HepG2 (cell line): ENCODE measurements at regions not wholly inside any gene's neighbourhood (a gene's known extent, or its start where the extent isn't known, plus 50 kb on each side); places are given as distances from the start of the nearest gene placed in this dataset.

Source experiments
- ATAC-seq: fragments of 200-7000 bp; cut with Tn5 transposase; 3 replicates; pipeline ENCODE4 v1.9.1; 2020; ENCODE audit warnings: mild to moderate bottlenecking, moderate library complexity
- BruUV-seq: library from RNA; stranded (reverse); fragments of 400-500 nt; replicated peaks from 2 replicates; lab custom pipeline; 2021; lab: Mats Ljungman, UMichigan
- CTCF ChIA-PET: fragments of 300-600 bp; formaldehyde crosslinking; extraction: SDS; loops from one replicate; lab custom pipeline; 2021; ENCODE audit warnings: low total read pairs, inconsistent platforms, low intra/inter-chr PET ratio; lab: Yijun Ruan, JAX
- POLR2A ChIA-PET: fragments of 350-600 bp; sonication (Branson Sonifier 250); formaldehyde crosslinking; loops from one replicate; lab custom pipeline; 2020; ENCODE audit warnings: antibody characterized with exemption, inconsistent platforms; lab: Yijun Ruan, JAX
- DNase-seq: peaks from one replicate; pipeline ENCODE4 v3.0.0-alpha.2; 2015; ENCODE audit warnings: low spot score
- FAIRE-seq: peaks from 3 replicates; lab custom pipeline; 2011; peaks lifted over from hg19 to GRCh38; lab: Jason Lieb, UNC
- H2AFZ ChIP-seq: one replicate; pipeline ENCODE4 v1.6.1; 2011; ENCODE audit warnings: low read length, inconsistent platforms
- H3K27ac ChIP-seq: fragments of 300-600 bp; 3 replicates; pipeline ENCODE4 v1.8.0; 2011; ENCODE audit warnings: mixed run types, mild to moderate bottlenecking, mixed read lengths, low read length, inconsistent platforms; ENCODE audit not compliant: insufficient read depth; ENCODE audit errors: extremely low read length
- H3K27me3 ChIP-seq, 2 experiments: fragments of 200-600 bp in 1 of 2; 2 replicates in 1 of 2; 3 replicates in 1 of 2; pipeline versions ENCODE4 v1.6.0 to v1.8.0; 2011; ENCODE audit warnings: low read length in 2 of 2, mild to moderate bottlenecking in 2 of 2, moderate library complexity in 2 of 2, inconsistent platforms in 1 of 2; ENCODE audit not compliant: insufficient read depth in 2 of 2, control insufficient read depth in 1 of 2
- H3K36me3 ChIP-seq, 2 experiments: fragments of 200-600 bp in 1 of 2; replicated peaks in 1 of 2; 2 replicates in 1 of 2; 3 replicates in 1 of 2; pipeline versions ENCODE4 v1.5.1 to v1.8.0; 2011; ENCODE audit warnings: low read length in 2 of 2, inconsistent platforms in 1 of 2; ENCODE audit not compliant: insufficient read depth in 2 of 2, control insufficient read depth in 1 of 2
- H3K4me1 ChIP-seq: 2 replicates; pipeline ENCODE4 v1.5.1; 2012; ENCODE audit warnings: low read length, inconsistent platforms; ENCODE audit not compliant: insufficient read depth
- H3K4me2 ChIP-seq: 2 replicates; pipeline ENCODE4 v1.6.0; 2011; ENCODE audit warnings: low read depth, low read length, inconsistent platforms
- H3K4me3 ChIP-seq, 3 experiments: fragments of 200-600 bp in 1 of 3; sonication (generic), shearing (Covaris generic) in 1 of 3; replicated peaks in 1 of 3; 2 replicates each; pipeline ENCODE4 v1.5.1; 2011 to 2016; ENCODE audit warnings: low read length in 3 of 3, inconsistent platforms in 2 of 3, low read depth in 2 of 3, mild to moderate bottlenecking in 2 of 3, control low read depth in 1 of 3, mixed read lengths in 1 of 3; ENCODE audit not compliant: insufficient read depth in 1 of 3
- H3K79me2 ChIP-seq: one replicate; pipeline ENCODE4 v1.6.1; 2011; ENCODE audit warnings: low read length, inconsistent platforms; ENCODE audit not compliant: insufficient read depth
- H3K9ac ChIP-seq: 2 replicates; pipeline ENCODE4 v1.6.0; 2011; ENCODE audit warnings: mild to moderate bottlenecking, low read depth, low read length, inconsistent platforms; ENCODE audit not compliant: insufficient read depth
- H3K9me3 ChIP-seq: 2 replicates; pipeline ENCODE4 v1.5.1; 2012; ENCODE audit warnings: mild to moderate bottlenecking, low read length
- H4K20me1 ChIP-seq: 2 replicates; pipeline ENCODE4 v1.6.0; 2011; ENCODE audit warnings: inconsistent platforms, mild to moderate bottlenecking, low read length, moderate library complexity; ENCODE audit not compliant: insufficient read depth
- ATRX ChIP-seq: sonication (generic); formaldehyde crosslinking; IDR thresholded peaks from 2 replicates; pipeline ENCODE4 v1.4.0; 2020; ENCODE audit warnings: missing genetic modification reagents, borderline replicate concordance
- GMEB2 ChIP-seq: IDR thresholded peaks from 2 replicates; pipeline ENCODE4 v1.6.1; 2016; ENCODE audit warnings: missing biosample characterization, missing genetic modification reagents, low read depth
- KDM5B ChIP-seq: sonication (generic); formaldehyde crosslinking; IDR thresholded peaks from 2 replicates; pipeline ENCODE4 v1.4.0; 2020; ENCODE audit warnings: missing genetic modification reagents, mild to moderate bottlenecking, borderline replicate concordance
- MNT ChIP-seq: fragments of 450-650 bp; IDR thresholded peaks from 2 replicates; pipeline ENCODE4 v1.6.1; 2016
- MXI1 ChIP-seq: IDR thresholded peaks from 3 replicates; pipeline ENCODE4 v1.6.1; 2012; ENCODE audit warnings: low read depth, low read length, inconsistent platforms, borderline replicate concordance
- NFE2L2 ChIP-seq: fragments of 150-350 bp; IDR thresholded peaks from 2 replicates; pipeline ENCODE4 v1.6.1; 2014; ENCODE audit warnings: low read length
- NFIB ChIP-seq: sonication (generic); formaldehyde crosslinking; IDR thresholded peaks from 2 replicates; pipeline ENCODE4 v1.9.0; 2021; ENCODE audit warnings: missing genetic modification reagents, mild to moderate bottlenecking, borderline replicate concordance
- RELA ChIP-seq: sonication (generic); formaldehyde crosslinking; IDR thresholded peaks from 2 replicates; pipeline ENCODE4 v1.4.0; 2020; ENCODE audit warnings: missing genetic modification reagents
- SIN3B ChIP-seq: fragments of 150-350 bp; IDR thresholded peaks from 2 replicates; pipeline ENCODE4 v1.6.1; 2014; ENCODE audit warnings: low read length
- SNAPC5 ChIP-seq: sonication (generic); formaldehyde crosslinking; IDR thresholded peaks from 2 replicates; pipeline ENCODE4 v1.8.1; 2023; ENCODE audit warnings: mild to moderate bottlenecking, missing genetic modification reagents, borderline replicate concordance
- ZFP62 ChIP-seq: sonication (generic); formaldehyde crosslinking; IDR thresholded peaks from 2 replicates; pipeline ENCODE4 v1.4.0; 2020; ENCODE audit warnings: missing genetic modification reagents
- ZNF251 ChIP-seq: sonication (generic); formaldehyde crosslinking; IDR thresholded peaks from 2 replicates; pipeline ENCODE4 v1.9.0; 2021; ENCODE audit warnings: mild to moderate bottlenecking, missing genetic modification reagents
- WGBS: methylation state at CpG from one replicate; pipeline ENCODE4 v1.1.6; 2017; ENCODE audit warnings: low lambda C conversion rate; 5-methylcytosine and 5-hydroxymethylcytosine counted together
- in situ Hi-C: cut with HindIII; loops from 2 replicates; pipeline ENCODE4 v1.10.0; 2017; ENCODE audit warnings: low pct_unique_long_range_greater_than_20kb; ENCODE audit not compliant: extremely low pct_ligation_motif_present
- intact Hi-C: fragments of 100-400 bp; cut with micrococcal nuclease; formaldehyde crosslinking; loops from one replicate; pipeline ENCODE4 v1.10.0; 2022; ENCODE audit not compliant: unreplicated experiment
- TF ChIP-seq, protein P1 (sequence below): sonication (generic); formaldehyde crosslinking; IDR thresholded peaks from 2 replicates; pipeline ENCODE4 v1.8.0; 2023; ENCODE audit warnings: mild to moderate bottlenecking, missing genetic modification reagents
- TF ChIP-seq, protein P2 (sequence below): sonication (generic); formaldehyde crosslinking; IDR thresholded peaks from 2 replicates; pipeline ENCODE4 v1.4.0; 2020; ENCODE audit warnings: mild to moderate bottlenecking, low read depth, missing genetic modification reagents

- Histone ChIP-seq H3K79me2 (no peaks in the 10 kb centered on the region), H3K4me1 (peaks cover 8% of the 10 kb centered on the region), H3K4me2 (no peak overlapping the region), H3K36me3 (no peaks in the 10 kb centered on the region), H3K9me3 (no peaks in the 10 kb centered on the region), H3K9ac (no peak overlapping the region), H4K20me1 (no peaks in the 10 kb centered on the region), H2AFZ (no peak overlapping the region), H3K27me3 (no peaks in the 10 kb centered on the region; a peak in 1 of 5 replicates), H3K27ac (no peak overlapping the region), H3K4me3 (no peak overlapping the region)
- CTCF ChIA-PET: no interaction called here
- no peak for ATAC-seq
- FAIRE-seq: no peak
- DNase-seq: no peak
- intact Hi-C loops: no loop called here
- 88% methylated on average over 4 of the region's 4 CpGs for WGBS
- BruUV-seq: no TSS peak
- TF ChIP-seq NFE2L2 (no peak), SIN3B (no peak), NFIB (CRISPR knock-in tag) (no peak)
- TF ChIP-seq, protein P1, sequence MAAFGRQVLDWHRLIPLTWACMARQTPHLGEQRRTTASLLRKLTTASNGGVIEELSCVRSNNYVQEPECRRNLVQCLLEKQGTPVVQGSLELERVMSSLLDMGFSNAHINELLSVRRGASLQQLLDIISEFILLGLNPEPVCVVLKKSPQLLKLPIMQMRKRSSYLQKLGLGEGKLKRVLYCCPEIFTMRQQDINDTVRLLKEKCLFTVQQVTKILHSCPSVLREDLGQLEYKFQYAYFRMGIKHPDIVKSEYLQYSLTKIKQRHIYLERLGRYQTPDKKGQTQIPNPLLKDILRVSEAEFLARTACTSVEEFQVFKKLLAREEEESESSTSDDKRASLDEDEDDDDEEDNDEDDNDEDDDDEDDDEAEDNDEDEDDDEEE: no peak
- TF ChIP-seq, protein P2, sequence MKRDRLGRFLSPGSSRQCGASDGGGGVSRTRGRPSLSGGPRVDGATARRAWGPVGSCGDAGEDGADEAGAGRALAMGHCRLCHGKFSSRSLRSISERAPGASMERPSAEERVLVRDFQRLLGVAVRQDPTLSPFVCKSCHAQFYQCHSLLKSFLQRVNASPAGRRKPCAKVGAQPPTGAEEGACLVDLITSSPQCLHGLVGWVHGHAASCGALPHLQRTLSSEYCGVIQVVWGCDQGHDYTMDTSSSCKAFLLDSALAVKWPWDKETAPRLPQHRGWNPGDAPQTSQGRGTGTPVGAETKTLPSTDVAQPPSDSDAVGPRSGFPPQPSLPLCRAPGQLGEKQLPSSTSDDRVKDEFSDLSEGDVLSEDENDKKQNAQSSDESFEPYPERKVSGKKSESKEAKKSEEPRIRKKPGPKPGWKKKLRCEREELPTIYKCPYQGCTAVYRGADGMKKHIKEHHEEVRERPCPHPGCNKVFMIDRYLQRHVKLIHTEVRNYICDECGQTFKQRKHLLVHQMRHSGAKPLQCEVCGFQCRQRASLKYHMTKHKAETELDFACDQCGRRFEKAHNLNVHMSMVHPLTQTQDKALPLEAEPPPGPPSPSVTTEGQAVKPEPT (CRISPR knock-in tag): no peak
- POLR2A ChIA-PET: interaction anchor here (1.4 kb wide), 1 partner anchor 8 kb away, joined by 4 read pairs; no protein-coding TSS in a partner anchor
- in situ Hi-C loops: loop anchor here (25.0 kb wide), 1 partner anchor 181 kb away; no protein-coding TSS in a partner anchor
Measured at GRCh38 chr2:111668274-111668616, 215.7 kb downstream of the ANAPC1 start.

DNA sequence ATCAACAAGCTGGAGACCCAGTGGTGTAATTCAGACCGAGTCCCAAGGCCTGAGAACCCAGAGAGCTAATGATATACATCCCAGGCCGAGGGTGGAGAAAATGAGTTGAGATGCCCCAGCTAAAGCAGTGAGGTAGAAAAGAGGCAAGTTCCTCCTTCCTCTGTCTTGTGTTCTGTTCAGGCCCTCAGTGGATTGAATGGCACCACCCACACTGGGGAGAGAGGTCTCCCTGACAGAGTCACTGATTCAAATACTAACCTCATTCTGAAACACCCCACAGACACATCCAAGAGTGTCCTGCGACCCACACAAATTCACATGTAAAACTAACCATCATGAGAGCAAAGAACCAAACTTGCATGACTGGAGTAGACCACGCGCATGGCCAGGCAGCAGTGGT, 215.3 kb downstream of the ANAPC1 start:
- WGBS: 83% methylated on average over 4 of the region's 5 CpGs
- Histone ChIP-seq H4K20me1 (no peaks in the 10 kb centered on the region), H3K9ac (no peak overlapping the region), H3K27ac (no peak overlapping the region), H2AFZ (no peak overlapping the region), H3K4me1 (peaks cover 8% of the 10 kb centered on the region), H3K36me3 (no peaks in the 10 kb centered on the region), H3K4me3 (no peak overlapping the region), H3K9me3 (no peaks in the 10 kb centered on the region), H3K79me2 (no peaks in the 10 kb centered on the region), H3K4me2 (no peak overlapping the region), H3K27me3 (no peaks in the 10 kb centered on the region; a peak in 1 of 5 replicates)
- no peak for DNase-seq
- in situ Hi-C loops (loop anchor here (25.0 kb wide), 1 partner anchor 181 kb away; no protein-coding TSS in a partner anchor), intact Hi-C loops (no loop called here)
- POLR2A ChIA-PET: no interaction called here
- no peak for FAIRE-seq
- no TSS peak for BruUV-seq
- ATAC-seq: no peak
- CTCF ChIA-PET: interaction anchor here (0.7 kb wide), 1 partner anchor 35 kb away, joined by 3 read pairs; no protein-coding TSS in a partner anchor
- no peak for TF ChIP-seq ZFP62 (CRISPR knock-in tag)
- TF ChIP-seq MNT: no peak
- no peak for TF ChIP-seq ATRX (CRISPR knock-in tag)
- TF ChIP-seq MXI1: no peak
- TF ChIP-seq RELA: no peak
- TF ChIP-seq SNAPC5 (CRISPR knock-in tag): no peak
- no peak for TF ChIP-seq ZNF251 (CRISPR knock-in tag)
- no peak for TF ChIP-seq KDM5B
- no peak for TF ChIP-seq GMEB2 (CRISPR knock-in tag)
